Uterus (tissue), 2 donors: ENCODE measurements at regions not wholly inside any gene's neighbourhood (a gene's known extent, or its start where the extent isn't known, plus 50 kb on each side); places are given as distances from the start of the nearest gene placed in this dataset.

Experiments
- POLR2A ChIP-seq, 2 donors: fragments of 450-650 bp; IDR thresholded peaks; one replicate each; pipeline ENCODE4 v1.6.1; 2016; ENCODE audit warnings: antibody characterized with exemption in 2 of 2, mild to moderate bottlenecking in 1 of 2, moderate library complexity in 1 of 2
- TF ChIP-seq, protein P1 (sequence below), 4 experiments: fragments of 200-600 bp in 2 of 4; fragments of 450-650 bp in 2 of 4; sonication (generic) in 2 of 4; IDR thresholded peaks; one replicate each; pipeline ENCODE4 v1.5.1; 2016 to 2019; ENCODE audit warnings: antibody characterized with exemption in 4 of 4, mild to moderate bottlenecking in 2 of 4, moderate library complexity in 1 of 4

DNA sequence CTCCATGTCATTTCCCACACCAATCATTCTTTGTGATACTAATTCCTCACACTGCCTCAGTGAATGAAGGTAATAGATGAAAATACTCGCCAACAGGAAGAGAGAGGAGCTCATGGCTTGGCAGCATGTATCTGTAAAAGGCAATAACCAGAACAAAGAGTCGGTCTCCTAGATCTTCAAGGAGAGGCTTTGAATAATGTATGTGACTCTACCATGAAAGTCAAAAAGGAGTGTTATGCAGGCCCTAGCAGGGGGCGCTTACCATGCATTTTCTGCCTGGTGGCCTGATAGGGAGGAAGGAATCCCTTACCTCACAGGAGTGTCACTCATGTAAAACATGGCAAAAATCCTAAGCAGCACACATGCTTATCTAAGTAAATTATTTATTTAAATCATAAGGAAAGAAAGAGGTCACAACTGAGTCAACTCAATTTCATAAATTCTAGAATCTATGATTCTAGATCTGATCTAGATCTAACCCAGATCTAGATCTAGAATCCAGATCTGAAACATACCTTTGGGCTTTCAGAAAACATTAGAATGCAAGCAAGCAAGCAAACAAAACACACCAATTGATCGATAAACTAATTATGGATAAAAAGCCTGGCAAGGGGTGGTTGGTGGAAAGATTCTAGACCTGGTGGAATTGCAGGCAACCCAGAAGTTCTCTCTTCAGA lies 226.3 kb upstream of the KLF6 start:
- TF ChIP-seq, protein P1, sequence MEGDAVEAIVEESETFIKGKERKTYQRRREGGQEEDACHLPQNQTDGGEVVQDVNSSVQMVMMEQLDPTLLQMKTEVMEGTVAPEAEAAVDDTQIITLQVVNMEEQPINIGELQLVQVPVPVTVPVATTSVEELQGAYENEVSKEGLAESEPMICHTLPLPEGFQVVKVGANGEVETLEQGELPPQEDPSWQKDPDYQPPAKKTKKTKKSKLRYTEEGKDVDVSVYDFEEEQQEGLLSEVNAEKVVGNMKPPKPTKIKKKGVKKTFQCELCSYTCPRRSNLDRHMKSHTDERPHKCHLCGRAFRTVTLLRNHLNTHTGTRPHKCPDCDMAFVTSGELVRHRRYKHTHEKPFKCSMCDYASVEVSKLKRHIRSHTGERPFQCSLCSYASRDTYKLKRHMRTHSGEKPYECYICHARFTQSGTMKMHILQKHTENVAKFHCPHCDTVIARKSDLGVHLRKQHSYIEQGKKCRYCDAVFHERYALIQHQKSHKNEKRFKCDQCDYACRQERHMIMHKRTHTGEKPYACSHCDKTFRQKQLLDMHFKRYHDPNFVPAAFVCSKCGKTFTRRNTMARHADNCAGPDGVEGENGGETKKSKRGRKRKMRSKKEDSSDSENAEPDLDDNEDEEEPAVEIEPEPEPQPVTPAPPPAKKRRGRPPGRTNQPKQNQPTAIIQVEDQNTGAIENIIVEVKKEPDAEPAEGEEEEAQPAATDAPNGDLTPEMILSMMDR (IDR thresholded peaks at IDR 0.05), result no peak
- TF ChIP-seq POLR2A (IDR thresholded peaks at IDR 0.05), result no peak
